OCI-LY7 (cell line): ENCODE measurements at regions not wholly inside any gene's neighbourhood (a gene's known extent, or its start where the extent isn't known, plus 50 kb on each side); places are given as distances from the start of the nearest gene placed in this dataset.

Source experiments
- CTCF ChIP-seq: fragments of 200-600 bp; sonication (generic); conservative IDR thresholded peaks from 2 replicates; pipeline ENCODE4 v1.5.1; 2014; ENCODE audit warnings: mild to moderate bottlenecking, antibody characterized with exemption, low read length, moderate library complexity, mixed read lengths
- EZH2phosphoT487 ChIP-seq: fragments of 200-600 bp; sonication (generic); IDR thresholded peaks from 2 replicates; pipeline ENCODE4 v1.6.1; 2018; ENCODE audit warnings: low read depth, borderline replicate concordance, mild to moderate bottlenecking, mixed run types, antibody characterized with exemption, low read length, moderate library complexity, mixed read lengths

- no peak for TF ChIP-seq CTCF
- TF ChIP-seq EZH2phosphoT487 = no peak
These were observed 111.7 kb downstream of the TMEM130 start for GRCh38 chr7:98758157-98758556.
